Prostate gland (tissue), 2 donors: ENCODE measurements at regions not wholly inside any gene's neighbourhood (a gene's known extent, or its start where the extent isn't known, plus 50 kb on each side); places are given as distances from the start of the nearest gene placed in this dataset.

Experiments used
- CTCF ChIP-seq, 4 experiments: fragments of 200-600 bp in 2 of 4; fragments of 450-650 bp in 2 of 4; sonication (generic) in 2 of 4; IDR thresholded peaks; 1 replicate in 3 of 4; 2 replicates in 1 of 4; pipeline ENCODE4 v1.5.1; 2016 to 2019; ENCODE audit warnings: antibody characterized with exemption in 4 of 4, mild to moderate bottlenecking in 2 of 4, moderate library complexity in 2 of 4
- POLR2A ChIP-seq: fragments of 450-650 bp; IDR thresholded peaks from one replicate; pipeline ENCODE4 v1.6.1; 2016; ENCODE audit warnings: antibody characterized with exemption, mild to moderate bottlenecking

- TF ChIP-seq POLR2A (no peak), CTCF (IDR thresholded peaks at IDR 0.05) (no peak)
Observed at GRCh38 chr22:49659281-49659923, 168.3 kb downstream of the BRD1 start.
